NCI-H2081 (cell line): ENCODE measurements at regions not wholly inside any gene's neighbourhood (a gene's known extent, or its start where the extent isn't known, plus 50 kb on each side); places are given as distances from the start of the nearest gene placed in this dataset.
A peak's percentile ranks its signal among the peaks of the same experiment; 100 is the strongest.

Source experiments
- DNase-seq, 2 experiments: peaks; one replicate each; lab custom pipeline; 2025; lab: John Stamatoyannopoulos, UW

- DNase-seq = no peak
Measured at GRCh38 chr9:106528158-106528557, 334.8 kb upstream of the ZNF462 start.

- no peak for DNase-seq
Measured at GRCh38 chr9:106529616-106530015, 333.4 kb upstream of the ZNF462 start.

- DNase-seq = no peak
Measured at GRCh38 chr9:106531491-106531890, 331.5 kb upstream of the ZNF462 start.

GRCh38 chr9:106532306-106533015 lies 330.5 kb upstream of the ZNF462 start:
- no peak for DNase-seq

- no peak for DNase-seq
Measured at GRCh38 chr9:106534800-106535199, 328.2 kb upstream of the ZNF462 start.

- no peak for DNase-seq
Measured at GRCh38 chr9:106535439-106535838, 327.5 kb upstream of the ZNF462 start.

GRCh38 chr9:106557996-106558667 lies 304.8 kb upstream of the ZNF462 start:
- DNase-seq = no peak

GRCh38 chr9:106560540-106560939 lies 302.4 kb upstream of the ZNF462 start:
- DNase-seq = no peak

GRCh38 chr9:106575823-106576222 lies 287.1 kb upstream of the ZNF462 start:
- no peak for DNase-seq

GRCh38 chr9:106576232-106576760 lies 286.7 kb upstream of the ZNF462 start:
- DNase-seq = no peak

GRCh38 chr9:106577121-106577520 lies 285.8 kb upstream of the ZNF462 start:
- DNase-seq = no peak

GRCh38 chr9:106580546-106580945 lies 282.4 kb upstream of the ZNF462 start:
- DNase-seq = no peak

- DNase-seq = no peak
Measured at GRCh38 chr9:106581973-106582372, 281.0 kb upstream of the ZNF462 start.

GRCh38 chr9:106583751-106584150 lies 279.2 kb upstream of the ZNF462 start:
- no peak for DNase-seq

GRCh38 chr9:106587042-106587441 lies 275.9 kb upstream of the ZNF462 start:
- no peak for DNase-seq

- DNase-seq = no peak
Measured at GRCh38 chr9:106588626-106589025, 274.3 kb upstream of the ZNF462 start.

- no peak for DNase-seq
Measured at GRCh38 chr9:106590759-106591505, 272.0 kb upstream of the ZNF462 start.

- no peak for DNase-seq
Measured at GRCh38 chr9:106593201-106593600, 269.8 kb upstream of the ZNF462 start.

- no peak for DNase-seq
Measured at GRCh38 chr9:106596984-106597383, 266.0 kb upstream of the ZNF462 start.

- no peak for DNase-seq
Measured at GRCh38 chr9:106600955-106601560, 261.9 kb upstream of the ZNF462 start.

GRCh38 chr9:106602344-106602743 lies 260.6 kb upstream of the ZNF462 start:
- DNase-seq = no peak

GRCh38 chr9:106613250-106613737 lies 249.7 kb upstream of the ZNF462 start:
- DNase-seq = peak in 1 of 2 experiments; percentile 56
